ENCODE measurements at regions not wholly inside any gene's neighbourhood (a gene's known extent, or its start where the extent isn't known, plus 50 kb on each side); places are given as distances from the start of the nearest gene placed in this dataset.

- no peaks in the 10 kb centered on the region for H3K36me3 Mint-ChIP-seq (ENCODE audit: insufficient read depth, unreplicated experiment)
- no peak for TF ChIP-seq CTCF (IDR thresholded peaks at IDR 0.05; ENCODE audit: insufficient read depth in 1 of 2, low read depth in 1 of 2, low read length in 1 of 2, severe bottlenecking in 1 of 2, unreplicated experiment in 1 of 2)
- ChIA-PET CTCF (no interaction called here), POLR2A (no interaction called here)
- Histone ChIP-seq H3K4me3 (ENCODE audit: low read depth, low read length) (no peak overlapping the region), H3K27me3 (replicated peaks; ENCODE audit: control insufficient read depth, insufficient read depth, low read length) (no peaks in the 10 kb centered on the region), H3K4me1 (no peaks in the 10 kb centered on the region; the same call in 1 of the 2 replicates), H3K9me3 (peaks cover 7% of the 10 kb centered on the region; the same call in 1 of the 2 replicates), H3K36me3 (ENCODE audit: control insufficient read depth, insufficient read depth, low read length) (no peaks in the 10 kb centered on the region)
- intact Hi-C loops (cut with micrococcal nuclease; ENCODE audit: unreplicated experiment): no loop called here
- no peak overlapping the region for H3K4me3 Mint-ChIP-seq (ENCODE audit: unreplicated experiment)
- BruUV-seq (replicated peaks): no TSS peak
- no peaks in the 10 kb centered on the region for H3K27me3 Mint-ChIP-seq (ENCODE audit: insufficient read depth, unreplicated experiment)
- no peak overlapping the region for H3K27ac Mint-ChIP-seq (ENCODE audit: unreplicated experiment)
- H3K4me1 Mint-ChIP-seq (ENCODE audit: low read depth, unreplicated experiment): peaks cover 14% of the 10 kb centered on the region
- H3K9me3 Mint-ChIP-seq (ENCODE audit: unreplicated experiment): peaks cover 35% of the 10 kb centered on the region
- DNase-seq: no peak
These were observed 56.9 kb upstream of the AOAH start for GRCh38 chr7:36781011-36781738.

- intact Hi-C loops (cut with micrococcal nuclease; ENCODE audit: unreplicated experiment): no loop called here
- H3K4me1 Mint-ChIP-seq (ENCODE audit: low read depth, unreplicated experiment): peaks cover 14% of the 10 kb centered on the region
- no peak overlapping the region for H3K27ac Mint-ChIP-seq (ENCODE audit: unreplicated experiment)
- Histone ChIP-seq H3K9me3 (peaks cover 7% of the 10 kb centered on the region; the same call in 1 of the 2 replicates), H3K27me3 (replicated peaks; ENCODE audit: control insufficient read depth, insufficient read depth, low read length) (no peaks in the 10 kb centered on the region), H3K4me3 (ENCODE audit: low read depth, low read length) (no peak overlapping the region), H3K36me3 (ENCODE audit: control insufficient read depth, insufficient read depth, low read length) (no peaks in the 10 kb centered on the region), H3K4me1 (no peaks in the 10 kb centered on the region; the same call in 1 of the 2 replicates)
- no peak for DNase-seq
- H3K4me3 Mint-ChIP-seq (ENCODE audit: unreplicated experiment): no peak overlapping the region
- BruUV-seq (replicated peaks): no TSS peak
- no peak for TF ChIP-seq CTCF (IDR thresholded peaks at IDR 0.05; ENCODE audit: insufficient read depth in 1 of 2, low read depth in 1 of 2, low read length in 1 of 2, severe bottlenecking in 1 of 2, unreplicated experiment in 1 of 2)
- no peaks in the 10 kb centered on the region for H3K27me3 Mint-ChIP-seq (ENCODE audit: insufficient read depth, unreplicated experiment)
- POLR2A ChIA-PET: no interaction called here
- peaks cover 35% of the 10 kb centered on the region for H3K9me3 Mint-ChIP-seq (ENCODE audit: unreplicated experiment)
- H3K36me3 Mint-ChIP-seq (ENCODE audit: insufficient read depth, unreplicated experiment): no peaks in the 10 kb centered on the region
- CTCF ChIA-PET: no interaction called here
These were observed 53.6 kb upstream of the AOAH start for GRCh38 chr7:36777855-36778254.

GRCh38 chr7:36777062-36777461 is 52.8 kb upstream of the AOAH start:
- no peaks in the 10 kb centered on the region for H3K27me3 ChIP-seq (replicated peaks; ENCODE audit: control insufficient read depth, insufficient read depth, low read length)
- Mint-ChIP-seq H3K36me3 (ENCODE audit: insufficient read depth, unreplicated experiment) (no peaks in the 10 kb centered on the region), H3K27me3 (ENCODE audit: insufficient read depth, unreplicated experiment) (no peaks in the 10 kb centered on the region), H3K27ac (ENCODE audit: unreplicated experiment) (no peak overlapping the region), H3K9me3 (ENCODE audit: unreplicated experiment) (peaks cover 28% of the 10 kb centered on the region), H3K4me1 (ENCODE audit: low read depth, unreplicated experiment) (peaks cover 9% of the 10 kb centered on the region), H3K4me3 (ENCODE audit: unreplicated experiment) (no peak overlapping the region)
- no peaks in the 10 kb centered on the region for H3K36me3 ChIP-seq (ENCODE audit: control insufficient read depth, insufficient read depth, low read length)
- H3K9me3 ChIP-seq: peaks cover 7% of the 10 kb centered on the region; the same call in 1 of the 2 replicates
- H3K4me3 ChIP-seq (ENCODE audit: low read depth, low read length): no peak overlapping the region
- POLR2A ChIA-PET: no interaction called here
- BruUV-seq (replicated peaks): no TSS peak
- DNase-seq: no peak
- TF ChIP-seq CTCF (IDR thresholded peaks at IDR 0.05; ENCODE audit: insufficient read depth in 1 of 2, low read depth in 1 of 2, low read length in 1 of 2, severe bottlenecking in 1 of 2, unreplicated experiment in 1 of 2): no peak
- CTCF ChIA-PET: no interaction called here
- intact Hi-C loops (cut with micrococcal nuclease; ENCODE audit: unreplicated experiment): no loop called here
- no peaks in the 10 kb centered on the region; the same call in 1 of the 2 replicates for H3K4me1 ChIP-seq

Data from Caco-2 (cell line).